ENCODE measurements at regions not wholly inside any gene's neighbourhood (a gene's known extent, or its start where the extent isn't known, plus 50 kb on each side); places are given as distances from the start of the nearest gene placed in this dataset.
"Not testable (repeated sequence)": the region's sequence is repeated elsewhere in the genome, so short reads cannot be mapped to it uniquely, and the experiment has no call there.

GRCh38 chr5:40225147-40225546, 454.6 kb upstream of the PTGER4 start:
- intact Hi-C loops (cut with DNase I); H3K27ac ChIP-seq (ENCODE audit: low read depth in 1 of 2, low read length in 2 of 2); ATAC-seq (ENCODE audit: low FRiP score); H3K36me3 ChIP-seq (ENCODE audit: control insufficient read depth in 1 of 2, insufficient read depth in 2 of 2, low read length in 1 of 2); DNase-seq; H3K4me1 ChIP-seq (ENCODE audit: control insufficient read depth in 1 of 2, insufficient read depth in 2 of 2, low read length in 2 of 2); H3K4me3 ChIP-seq (ENCODE audit: low read length in 2 of 2); H3K27me3 ChIP-seq (ENCODE audit: control insufficient read depth in 1 of 2, insufficient read depth in 2 of 2, low read length in 1 of 2); H3K9me3 ChIP-seq (ENCODE audit: control insufficient read depth, low read length): not testable (repeated sequence)
- 70 to 73% methylated on average over 2 of the region's 2 CpGs for whole genome bisulfite sequencing, 2 donors

- ATAC-seq (ENCODE audit: low FRiP score) (no peak), DNase-seq (no peak)
- H3K27ac ChIP-seq (ENCODE audit: low read depth in 1 of 2, low read length in 2 of 2), result no peak overlapping the region
- WGBS, 2 donors, result 78 to 81% methylated on average over 2 of the region's 2 CpGs
- intact Hi-C loops (cut with DNase I), result no loop called here
- H3K4me1 ChIP-seq (ENCODE audit: control insufficient read depth in 1 of 2, insufficient read depth in 2 of 2, low read length in 2 of 2), result no peaks in the 10 kb centered on the region
- H3K36me3 ChIP-seq (ENCODE audit: control insufficient read depth in 1 of 2, insufficient read depth in 2 of 2, low read length in 1 of 2), result no peaks in the 10 kb centered on the region
- H3K27me3 ChIP-seq (ENCODE audit: control insufficient read depth in 1 of 2, insufficient read depth in 2 of 2, low read length in 1 of 2), result no peaks in the 10 kb centered on the region
- H3K4me3 ChIP-seq (ENCODE audit: low read length in 2 of 2), result no peak overlapping the region
- H3K9me3 ChIP-seq (ENCODE audit: control insufficient read depth, low read length), result no peaks in the 10 kb centered on the region
Observed at GRCh38 chr5:40224421-40224820, 455.3 kb upstream of the PTGER4 start.

GRCh38 chr5:40223884-40224402, 455.8 kb upstream of the PTGER4 start:
- intact Hi-C loops (cut with DNase I), result no loop called here
- WGBS, 2 donors, result 87 to 88% methylated on average over 5 of the region's 5 CpGs

GRCh38 chr5:40221796-40222195, 457.9 kb upstream of the PTGER4 start:
- H3K27me3 ChIP-seq (ENCODE audit: control insufficient read depth in 1 of 2, insufficient read depth in 2 of 2, low read length in 1 of 2), result no peaks in the 10 kb centered on the region
- no peak overlapping the region for H3K4me3 ChIP-seq (ENCODE audit: low read length in 2 of 2)
- H3K27ac ChIP-seq (ENCODE audit: low read depth in 1 of 2, low read length in 2 of 2), result no peak overlapping the region
- 89 to 95% methylated on average over 4 of the region's 4 CpGs for WGBS, 2 donors
- no peaks in the 10 kb centered on the region for H3K9me3 ChIP-seq (ENCODE audit: control insufficient read depth, low read length)
- intact Hi-C loops (cut with DNase I), result no loop called here
- H3K36me3 ChIP-seq (ENCODE audit: control insufficient read depth in 1 of 2, insufficient read depth in 2 of 2, low read length in 1 of 2), result no peaks in the 10 kb centered on the region
- no peak for ATAC-seq (ENCODE audit: low FRiP score)
- no peak for DNase-seq
- H3K4me1 ChIP-seq (ENCODE audit: control insufficient read depth in 1 of 2, insufficient read depth in 2 of 2, low read length in 2 of 2), result no peaks in the 10 kb centered on the region

More at GRCh38 chr5:40223884-40224402, 455.8 kb upstream of the PTGER4 start:
- Histone ChIP-seq H3K36me3 (ENCODE audit: control insufficient read depth in 1 of 2, insufficient read depth in 2 of 2, low read length in 1 of 2) (no peaks in the 10 kb centered on the region), H3K4me3 (ENCODE audit: low read length in 2 of 2) (no peak overlapping the region), H3K9me3 (ENCODE audit: control insufficient read depth, low read length) (no peaks in the 10 kb centered on the region), H3K27ac (ENCODE audit: low read depth in 1 of 2, low read length in 2 of 2) (no peak overlapping the region), H3K27me3 (ENCODE audit: control insufficient read depth in 1 of 2, insufficient read depth in 2 of 2, low read length in 1 of 2) (no peaks in the 10 kb centered on the region), H3K4me1 (ENCODE audit: control insufficient read depth in 1 of 2, insufficient read depth in 2 of 2, low read length in 2 of 2) (no peaks in the 10 kb centered on the region)
- no peak for ATAC-seq (ENCODE audit: low FRiP score)
- DNase-seq, result no peak

- intact Hi-C loops (cut with DNase I), result no loop called here
Observed at GRCh38 chr5:40221255-40221654, 458.5 kb upstream of the PTGER4 start.

GRCh38 chr5:40220260-40220659, 459.5 kb upstream of the PTGER4 start:
- intact Hi-C loops (cut with DNase I), result no loop called here
- H3K27ac ChIP-seq (ENCODE audit: low read depth in 1 of 2, low read length in 2 of 2), result no peak overlapping the region
- no peaks in the 10 kb centered on the region for H3K9me3 ChIP-seq (ENCODE audit: control insufficient read depth, low read length)
- no peaks in the 10 kb centered on the region for H3K36me3 ChIP-seq (ENCODE audit: control insufficient read depth in 1 of 2, insufficient read depth in 2 of 2, low read length in 1 of 2)
- no peak for ATAC-seq (ENCODE audit: low FRiP score)
- WGBS, 2 donors, result 75 to 77% methylated on average over 2 of the region's 2 CpGs
- H3K4me1 ChIP-seq (ENCODE audit: control insufficient read depth in 1 of 2, insufficient read depth in 2 of 2, low read length in 2 of 2), result no peaks in the 10 kb centered on the region
- no peak overlapping the region for H3K4me3 ChIP-seq (ENCODE audit: low read length in 2 of 2)
- H3K27me3 ChIP-seq (ENCODE audit: control insufficient read depth in 1 of 2, insufficient read depth in 2 of 2, low read length in 1 of 2), result no peaks in the 10 kb centered on the region
- DNase-seq, result no peak

More at GRCh38 chr5:40221255-40221654, 458.5 kb upstream of the PTGER4 start:
- H3K4me3 ChIP-seq (ENCODE audit: low read length in 2 of 2), result no peak overlapping the region
- no peaks in the 10 kb centered on the region for H3K4me1 ChIP-seq (ENCODE audit: control insufficient read depth in 1 of 2, insufficient read depth in 2 of 2, low read length in 2 of 2)
- H3K36me3 ChIP-seq (ENCODE audit: control insufficient read depth in 1 of 2, insufficient read depth in 2 of 2, low read length in 1 of 2), result no peaks in the 10 kb centered on the region
- H3K27ac ChIP-seq (ENCODE audit: low read depth in 1 of 2, low read length in 2 of 2), result no peak overlapping the region
- ATAC-seq (ENCODE audit: low FRiP score) (no peak), DNase-seq (no peak)
- H3K9me3 ChIP-seq (ENCODE audit: control insufficient read depth, low read length), result no peaks in the 10 kb centered on the region
- 79 to 81% methylated on average over 2 of the region's 2 CpGs for whole genome bisulfite sequencing, 2 donors
- no peaks in the 10 kb centered on the region for H3K27me3 ChIP-seq (ENCODE audit: control insufficient read depth in 1 of 2, insufficient read depth in 2 of 2, low read length in 1 of 2)

- WGBS, 2 donors, result 94 to 95% methylated on average over 4 of the region's 4 CpGs
- DNase-seq (no peak), ATAC-seq (ENCODE audit: low FRiP score) (no peak)
- Histone ChIP-seq H3K9me3 (ENCODE audit: control insufficient read depth, low read length) (no peaks in the 10 kb centered on the region), H3K4me1 (ENCODE audit: control insufficient read depth in 1 of 2, insufficient read depth in 2 of 2, low read length in 2 of 2) (no peaks in the 10 kb centered on the region), H3K27ac (ENCODE audit: low read depth in 1 of 2, low read length in 2 of 2) (no peak overlapping the region), H3K4me3 (ENCODE audit: low read length in 2 of 2) (no peak overlapping the region), H3K27me3 (ENCODE audit: control insufficient read depth in 1 of 2, insufficient read depth in 2 of 2, low read length in 1 of 2) (no peaks in the 10 kb centered on the region), H3K36me3 (ENCODE audit: control insufficient read depth in 1 of 2, insufficient read depth in 2 of 2, low read length in 1 of 2) (no peaks in the 10 kb centered on the region)
- intact Hi-C loops (cut with DNase I), result no loop called here
Observed at GRCh38 chr5:40217553-40217952, 462.2 kb upstream of the PTGER4 start.

GRCh38 chr5:40210694-40211093, 469.0 kb upstream of the PTGER4 start:
- no peaks in the 10 kb centered on the region for H3K36me3 ChIP-seq (ENCODE audit: control insufficient read depth in 1 of 2, insufficient read depth in 2 of 2, low read length in 1 of 2)
- no peak overlapping the region for H3K27ac ChIP-seq (ENCODE audit: low read depth in 1 of 2, low read length in 2 of 2)
- no peak overlapping the region for H3K4me3 ChIP-seq (ENCODE audit: low read length in 2 of 2)
- H3K4me1 ChIP-seq (ENCODE audit: control insufficient read depth in 1 of 2, insufficient read depth in 2 of 2, low read length in 2 of 2), result no peaks in the 10 kb centered on the region
- no peaks in the 10 kb centered on the region for H3K9me3 ChIP-seq (ENCODE audit: control insufficient read depth, low read length)
- ATAC-seq (ENCODE audit: low FRiP score) (no peak), DNase-seq (no peak)
- intact Hi-C loops (cut with DNase I), result no loop called here
- WGBS, 2 donors, result 95 to 100% methylated on average over 1 of the region's 1 CpG
- no peaks in the 10 kb centered on the region for H3K27me3 ChIP-seq (ENCODE audit: control insufficient read depth in 1 of 2, insufficient read depth in 2 of 2, low read length in 1 of 2)

GRCh38 chr5:40206030-40206429, 473.7 kb upstream of the PTGER4 start:
- 75 to 77% methylated on average over 2 of the region's 2 CpGs for WGBS, 2 donors

More at GRCh38 chr5:40206030-40206429, 473.7 kb upstream of the PTGER4 start:
- Histone ChIP-seq H3K36me3 (ENCODE audit: control insufficient read depth in 1 of 2, insufficient read depth in 2 of 2, low read length in 1 of 2) (no peaks in the 10 kb centered on the region), H3K27ac (ENCODE audit: low read depth in 1 of 2, low read length in 2 of 2) (no peak overlapping the region), H3K27me3 (ENCODE audit: control insufficient read depth in 1 of 2, insufficient read depth in 2 of 2, low read length in 1 of 2) (no peaks in the 10 kb centered on the region), H3K4me3 (ENCODE audit: low read length in 2 of 2) (no peak overlapping the region), H3K9me3 (ENCODE audit: control insufficient read depth, low read length) (no peaks in the 10 kb centered on the region), H3K4me1 (ENCODE audit: control insufficient read depth in 1 of 2, insufficient read depth in 2 of 2, low read length in 2 of 2) (no peaks in the 10 kb centered on the region)
- no peak for DNase-seq
- intact Hi-C loops (cut with DNase I), result no loop called here
- no peak for ATAC-seq (ENCODE audit: low FRiP score)

Measured in aorta (tissue), 5 donors.